ENCODE measurements at regions not wholly inside any gene's neighbourhood (a gene's known extent, or its start where the extent isn't known, plus 50 kb on each side); places are given as distances from the start of the nearest gene placed in this dataset.

DNA sequence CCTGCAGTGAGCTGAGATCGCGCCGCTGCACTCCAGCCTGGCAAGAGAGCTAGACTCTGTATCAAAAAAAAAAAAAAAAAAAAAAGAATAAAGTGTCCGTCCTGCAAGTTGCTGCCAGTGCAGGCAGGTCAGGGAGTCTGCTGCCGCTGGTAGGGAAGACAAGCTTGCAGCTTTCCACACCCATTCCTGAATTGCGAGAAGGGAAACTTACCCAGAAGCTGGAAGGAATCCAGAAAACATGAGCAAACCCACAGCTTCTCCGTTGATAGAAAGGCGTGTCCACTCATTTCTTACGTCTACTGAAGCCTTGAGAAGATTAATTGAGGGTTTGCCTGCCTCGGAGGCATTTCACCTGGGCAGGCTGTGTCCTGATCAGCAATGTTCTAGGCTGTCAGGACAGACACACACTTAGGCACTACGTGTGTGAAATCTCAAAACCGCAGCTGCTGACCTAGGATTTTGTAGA is 61.6 kb upstream of the DSP start:
- H3K27me3 ChIP-seq, result no peaks in the 10 kb centered on the region
- H3K27ac ChIP-seq, result no peak overlapping the region

DNA sequence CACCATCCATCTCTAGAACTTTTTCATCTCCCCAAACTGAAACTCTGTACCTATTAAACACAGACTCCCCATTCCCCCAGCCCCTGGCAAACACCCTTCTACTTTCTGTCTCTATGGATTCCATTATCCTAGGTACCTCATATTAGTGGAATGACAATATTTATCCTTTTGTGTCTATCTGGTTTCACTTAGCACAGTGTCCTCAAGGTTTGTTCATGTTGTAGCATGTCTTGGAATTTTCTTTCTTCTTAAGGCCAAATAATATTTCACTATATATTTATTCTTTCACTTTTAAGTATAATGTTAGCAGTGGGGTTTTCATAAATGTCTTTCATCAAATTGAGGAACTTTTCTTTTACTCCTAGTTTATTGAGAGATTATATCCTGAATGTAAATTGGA is 56.8 kb upstream of the DSP start:
- Histone ChIP-seq H3K4me1 (no peaks in the 10 kb centered on the region), H3K27me3 (no peaks in the 10 kb centered on the region), H3K36me3 (no peaks in the 10 kb centered on the region), H3K9me3 (no peaks in the 10 kb centered on the region), H3K4me3 (no peak overlapping the region), H3K27ac (no peak overlapping the region)
- intact Hi-C loops (cut with DNase I; ENCODE audit: low total_unique reads), result no loop called here
- TF ChIP-seq, protein P1, sequence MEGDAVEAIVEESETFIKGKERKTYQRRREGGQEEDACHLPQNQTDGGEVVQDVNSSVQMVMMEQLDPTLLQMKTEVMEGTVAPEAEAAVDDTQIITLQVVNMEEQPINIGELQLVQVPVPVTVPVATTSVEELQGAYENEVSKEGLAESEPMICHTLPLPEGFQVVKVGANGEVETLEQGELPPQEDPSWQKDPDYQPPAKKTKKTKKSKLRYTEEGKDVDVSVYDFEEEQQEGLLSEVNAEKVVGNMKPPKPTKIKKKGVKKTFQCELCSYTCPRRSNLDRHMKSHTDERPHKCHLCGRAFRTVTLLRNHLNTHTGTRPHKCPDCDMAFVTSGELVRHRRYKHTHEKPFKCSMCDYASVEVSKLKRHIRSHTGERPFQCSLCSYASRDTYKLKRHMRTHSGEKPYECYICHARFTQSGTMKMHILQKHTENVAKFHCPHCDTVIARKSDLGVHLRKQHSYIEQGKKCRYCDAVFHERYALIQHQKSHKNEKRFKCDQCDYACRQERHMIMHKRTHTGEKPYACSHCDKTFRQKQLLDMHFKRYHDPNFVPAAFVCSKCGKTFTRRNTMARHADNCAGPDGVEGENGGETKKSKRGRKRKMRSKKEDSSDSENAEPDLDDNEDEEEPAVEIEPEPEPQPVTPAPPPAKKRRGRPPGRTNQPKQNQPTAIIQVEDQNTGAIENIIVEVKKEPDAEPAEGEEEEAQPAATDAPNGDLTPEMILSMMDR (IDR thresholded peaks at IDR 0.05), result no peak
- no peak for DNase-seq

More for the DNA sequence above, 61.6 kb upstream of the DSP start:
- no peaks in the 10 kb centered on the region for H3K9me3 ChIP-seq
- TF ChIP-seq, protein P1 (IDR thresholded peaks at IDR 0.05), result no peak
- DNase-seq, result no peak
- no peak overlapping the region for H3K4me3 ChIP-seq
- H3K36me3 ChIP-seq, result no peaks in the 10 kb centered on the region
- H3K4me1 ChIP-seq, result no peaks in the 10 kb centered on the region
- intact Hi-C loops (cut with DNase I; ENCODE audit: low total_unique reads), result no loop called here

DNA sequence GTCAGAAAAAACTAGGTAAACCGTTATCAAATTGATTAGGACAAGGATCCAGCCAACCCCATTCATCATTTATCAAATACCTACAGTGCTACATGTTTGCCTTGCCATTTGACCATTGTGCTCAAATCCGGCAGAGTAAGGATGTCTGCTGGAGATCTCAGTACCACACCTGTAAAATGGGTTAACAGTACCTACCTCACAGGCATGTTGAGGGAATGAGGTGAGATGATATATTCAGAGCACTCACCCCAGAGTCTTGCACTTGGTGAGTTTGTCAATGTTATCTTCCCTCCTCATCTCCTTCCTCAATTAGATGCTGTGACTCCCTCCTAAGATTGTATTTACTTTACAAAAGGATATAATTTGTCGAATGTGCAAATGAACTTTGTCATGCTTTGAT is 54.5 kb upstream of the DSP start:
- H3K9me3 ChIP-seq, result no peaks in the 10 kb centered on the region
- H3K4me3 ChIP-seq, result no peak overlapping the region
- no peaks in the 10 kb centered on the region for H3K4me1 ChIP-seq
- TF ChIP-seq, protein P1 (IDR thresholded peaks at IDR 0.05), result no peak
- no peaks in the 10 kb centered on the region for H3K27me3 ChIP-seq
- H3K27ac ChIP-seq, result no peak overlapping the region
- H3K36me3 ChIP-seq, result no peaks in the 10 kb centered on the region
- intact Hi-C loops (cut with DNase I; ENCODE audit: low total_unique reads), result no loop called here
- no peak for DNase-seq

DNA sequence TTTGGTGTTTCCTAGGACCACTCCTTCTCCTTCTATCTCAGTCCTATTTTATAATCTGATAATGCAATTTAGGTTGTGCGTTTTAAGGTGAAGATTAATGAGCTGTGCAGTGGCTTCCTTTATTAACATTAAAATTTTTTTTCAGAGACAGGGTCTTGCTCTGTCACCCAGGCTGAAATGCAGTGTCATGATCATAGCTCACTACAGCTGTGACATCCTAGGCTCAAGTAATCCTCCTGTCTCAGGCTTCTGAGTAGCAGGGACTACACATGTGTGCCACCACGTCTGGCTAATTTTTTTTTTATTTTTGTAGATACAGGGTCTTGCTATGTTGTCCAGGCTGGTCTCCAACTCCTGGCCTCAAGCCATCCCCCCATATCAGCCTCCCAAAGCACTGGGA is 53.0 kb upstream of the DSP start:
- TF ChIP-seq, protein P1 (IDR thresholded peaks at IDR 0.05), result no peak
- Histone ChIP-seq H3K27me3 (no peaks in the 10 kb centered on the region), H3K4me3 (no peak overlapping the region), H3K36me3 (no peaks in the 10 kb centered on the region), H3K9me3 (no peaks in the 10 kb centered on the region), H3K27ac (no peak overlapping the region), H3K4me1 (no peaks in the 10 kb centered on the region)
- no peak for DNase-seq
- intact Hi-C loops (cut with DNase I; ENCODE audit: low total_unique reads), result no loop called here

DNA sequence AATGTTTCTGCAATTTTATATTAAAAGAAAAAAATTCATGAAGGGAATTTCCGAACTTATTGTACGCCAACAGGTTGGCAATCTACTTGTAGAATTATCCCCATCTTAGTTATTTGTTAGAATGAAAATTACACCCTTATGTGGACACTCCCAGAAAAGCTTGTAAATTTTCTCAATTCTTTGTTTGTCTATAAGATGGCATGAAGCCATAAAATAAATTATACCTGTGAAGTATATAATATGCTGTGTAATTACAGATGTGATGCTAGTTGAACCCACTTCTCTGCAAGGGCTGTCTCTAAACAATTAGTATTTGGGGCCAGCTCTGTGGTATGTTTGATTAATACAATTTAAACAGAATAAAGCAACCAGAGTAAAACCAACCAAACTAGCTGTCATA is 52.1 kb upstream of the DSP start:
- H3K4me3 ChIP-seq, result no peak overlapping the region
- H3K36me3 ChIP-seq, result no peaks in the 10 kb centered on the region
- no peaks in the 10 kb centered on the region for H3K27me3 ChIP-seq
- no peak overlapping the region for H3K27ac ChIP-seq
- H3K9me3 ChIP-seq, result no peaks in the 10 kb centered on the region
- no peaks in the 10 kb centered on the region for H3K4me1 ChIP-seq
- TF ChIP-seq, protein P1 (IDR thresholded peaks at IDR 0.05), result no peak
- intact Hi-C loops (cut with DNase I; ENCODE audit: low total_unique reads), result no loop called here
- DNase-seq, result no peak
